ENCODE measurements at regions not wholly inside any gene's neighbourhood (a gene's known extent, or its start where the extent isn't known, plus 50 kb on each side); places are given as distances from the start of the nearest gene placed in this dataset.

DNA sequence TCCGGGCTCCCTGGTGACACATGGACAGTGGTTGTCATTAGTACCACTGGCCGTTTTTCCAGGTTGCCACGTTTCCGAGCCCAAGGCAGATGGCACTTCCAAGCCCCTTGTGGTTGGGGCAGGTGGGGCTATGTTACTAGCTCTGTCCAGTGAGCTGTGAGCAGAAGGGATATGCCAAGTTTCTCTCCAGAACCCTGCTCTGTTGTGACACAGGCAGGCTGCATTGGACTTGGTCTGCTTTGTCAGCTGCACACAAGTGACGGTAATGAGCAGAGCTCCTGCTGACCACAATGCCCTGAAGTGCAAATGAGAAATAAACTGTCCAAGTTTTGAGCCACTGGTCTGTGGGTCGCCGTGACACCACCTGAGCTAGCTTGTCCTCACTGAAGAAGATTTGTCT lies 118.8 kb downstream of the GYPC start:
- Histone ChIP-seq H3K9ac (ENCODE audit: low read length) (no peak overlapping the region), H3K36me3 (ENCODE audit: control insufficient read depth, insufficient read depth, low read length) (no peaks in the 10 kb centered on the region), H3K27me3 (ENCODE audit: control insufficient read depth, insufficient read depth, low read length) (peaks cover 16% of the 10 kb centered on the region), H3K9me3 (ENCODE audit: control insufficient read depth, insufficient read depth, low read depth, low read length) (no peaks in the 10 kb centered on the region), H3K4me1 (ENCODE audit: control insufficient read depth, insufficient read depth, low read length) (peaks cover 11% of the 10 kb centered on the region; the same call in 1 of the 2 replicates), H3K27ac (ENCODE audit: low read depth, low read length) (no peak overlapping the region), H3K4me3 (ENCODE audit: low read depth, low read length) (no peak overlapping the region)

DNA sequence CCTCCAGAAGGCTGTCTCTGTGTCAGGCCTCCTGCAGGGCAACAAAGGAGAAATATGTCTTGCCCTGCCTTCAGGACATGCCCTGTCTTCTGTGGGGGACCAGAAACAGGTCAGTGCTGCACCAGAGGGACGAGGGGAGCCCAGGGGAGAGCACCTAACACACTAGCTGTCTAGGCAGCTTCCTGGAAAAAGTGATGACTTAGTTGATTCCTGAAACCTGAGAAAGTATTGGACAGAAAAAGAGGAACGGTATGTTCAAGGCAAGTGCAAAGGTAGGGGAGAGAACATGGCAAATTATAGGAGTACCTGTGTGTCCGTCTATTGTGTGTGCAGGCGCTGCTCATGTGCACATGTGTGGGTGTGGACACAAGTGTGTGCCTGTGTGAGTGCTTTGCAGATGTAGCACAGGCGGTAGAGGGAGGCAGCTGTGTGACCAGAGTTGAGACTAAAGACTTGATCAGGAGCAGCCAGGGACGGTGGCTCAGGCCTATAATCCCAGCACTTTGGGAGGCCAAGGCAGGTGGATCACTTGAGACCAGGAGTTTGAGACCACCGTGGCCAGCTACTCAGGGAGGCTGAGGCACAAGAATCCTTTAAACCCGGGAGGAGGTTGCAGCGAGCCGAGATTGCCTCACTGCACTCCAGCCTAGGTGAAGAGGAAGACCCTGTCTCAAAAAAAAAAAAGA lies 119.5 kb downstream of the GYPC start:
- no peaks in the 10 kb centered on the region for H3K9me3 ChIP-seq (ENCODE audit: control insufficient read depth, insufficient read depth, low read depth, low read length)
- H3K9ac ChIP-seq (ENCODE audit: low read length): no peak overlapping the region
- H3K4me1 ChIP-seq (ENCODE audit: control insufficient read depth, insufficient read depth, low read length): peaks cover 11% of the 10 kb centered on the region; the same call in 1 of the 2 replicates
- H3K27me3 ChIP-seq (ENCODE audit: control insufficient read depth, insufficient read depth, low read length): peaks cover 16% of the 10 kb centered on the region
- no peak overlapping the region for H3K27ac ChIP-seq (ENCODE audit: low read depth, low read length)
- no peak overlapping the region for H3K4me3 ChIP-seq (ENCODE audit: low read depth, low read length)
- H3K36me3 ChIP-seq (ENCODE audit: control insufficient read depth, insufficient read depth, low read length): no peaks in the 10 kb centered on the region

DNA sequence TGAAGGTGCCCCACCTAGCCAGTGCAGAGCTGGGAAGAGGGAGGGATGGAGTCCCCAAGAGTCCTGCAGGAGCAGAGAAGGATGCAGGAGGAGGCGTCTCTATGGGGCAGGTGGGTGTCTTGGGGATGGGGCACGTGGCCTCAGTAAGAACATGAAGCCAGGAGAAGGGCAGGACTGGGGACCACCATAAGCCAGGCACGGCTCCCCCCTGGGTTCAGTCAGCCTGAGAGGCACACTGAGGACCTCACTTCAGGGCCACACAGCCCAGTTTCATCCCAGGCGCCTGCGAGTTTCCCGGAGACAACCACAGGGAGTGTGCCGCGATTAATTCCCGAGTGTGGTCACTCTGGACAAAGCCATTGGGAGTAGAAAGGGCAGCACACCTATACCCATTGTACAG lies 120.3 kb downstream of the GYPC start:
- peaks cover 11% of the 10 kb centered on the region; the same call in 1 of the 2 replicates for H3K4me1 ChIP-seq (ENCODE audit: control insufficient read depth, insufficient read depth, low read length)
- no peaks in the 10 kb centered on the region for H3K9me3 ChIP-seq (ENCODE audit: control insufficient read depth, insufficient read depth, low read depth, low read length)
- H3K9ac ChIP-seq (ENCODE audit: low read length): no peak overlapping the region
- H3K27me3 ChIP-seq (ENCODE audit: control insufficient read depth, insufficient read depth, low read length): peaks cover 16% of the 10 kb centered on the region
- no peaks in the 10 kb centered on the region for H3K36me3 ChIP-seq (ENCODE audit: control insufficient read depth, insufficient read depth, low read length)
- H3K27ac ChIP-seq (ENCODE audit: low read depth, low read length): no peak overlapping the region
- H3K4me3 ChIP-seq (ENCODE audit: low read depth, low read length): peak overlapping the region; percentile 76

DNA sequence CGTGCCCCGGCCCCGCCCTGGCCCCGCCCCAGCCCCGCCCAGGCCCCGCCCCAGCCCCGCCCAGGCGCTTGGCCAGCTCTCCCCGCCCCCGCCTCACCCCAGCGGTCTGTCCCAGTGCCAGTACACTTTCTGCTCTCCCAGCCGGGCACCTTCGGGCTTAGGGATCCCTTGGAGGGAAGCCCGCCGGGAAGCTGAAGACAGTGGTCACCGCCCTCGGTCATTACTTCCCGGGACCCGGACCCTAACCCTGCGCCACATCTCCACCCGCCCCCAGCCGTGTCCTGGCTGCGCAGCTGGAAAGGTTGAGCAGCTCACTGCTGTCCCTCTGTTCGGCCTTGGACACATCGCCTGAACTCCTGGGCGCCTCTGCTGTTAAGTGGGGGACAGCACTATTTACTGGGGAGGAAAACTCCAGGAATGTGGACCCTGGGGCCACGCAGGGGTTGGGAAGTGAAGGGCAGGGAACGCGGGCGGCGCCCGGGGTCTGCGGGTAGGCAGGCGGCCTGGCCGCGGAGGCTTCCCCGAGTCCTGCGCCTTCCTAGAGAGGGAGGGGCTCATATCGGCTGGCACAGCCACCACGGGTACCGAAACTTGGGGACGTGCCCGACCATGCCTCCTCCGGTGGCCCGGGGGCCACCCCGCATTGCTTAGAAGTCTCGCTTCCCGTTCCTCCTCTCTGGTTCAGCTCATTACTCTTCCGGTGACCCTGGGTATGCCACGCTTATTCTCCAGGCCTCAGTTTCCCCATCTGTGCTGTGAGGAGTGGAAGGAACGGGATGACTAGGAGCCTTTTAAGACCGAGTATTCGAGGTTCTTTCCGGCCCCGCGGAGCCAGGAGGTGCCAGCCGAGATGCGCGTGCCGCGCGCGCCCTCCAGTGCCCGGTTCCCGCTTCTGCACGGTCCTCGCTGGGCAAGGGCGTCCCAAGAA lies 121.0 kb downstream of the GYPC start:
- H3K9ac ChIP-seq (ENCODE audit: low read length): peak overlapping the region; percentile 86
- H3K27ac ChIP-seq (ENCODE audit: low read depth, low read length): no peak overlapping the region; the same call in 1 of the 2 replicates
- H3K4me3 ChIP-seq (ENCODE audit: low read depth, low read length): peak overlapping the region; percentile 76
- no peaks in the 10 kb centered on the region for H3K9me3 ChIP-seq (ENCODE audit: control insufficient read depth, insufficient read depth, low read depth, low read length)
- peaks cover 16% of the 10 kb centered on the region for H3K27me3 ChIP-seq (ENCODE audit: control insufficient read depth, insufficient read depth, low read length)
- H3K4me1 ChIP-seq (ENCODE audit: control insufficient read depth, insufficient read depth, low read length): peaks cover 11% of the 10 kb centered on the region; the same call in 1 of the 2 replicates
- H3K36me3 ChIP-seq (ENCODE audit: control insufficient read depth, insufficient read depth, low read length): no peaks in the 10 kb centered on the region

DNA sequence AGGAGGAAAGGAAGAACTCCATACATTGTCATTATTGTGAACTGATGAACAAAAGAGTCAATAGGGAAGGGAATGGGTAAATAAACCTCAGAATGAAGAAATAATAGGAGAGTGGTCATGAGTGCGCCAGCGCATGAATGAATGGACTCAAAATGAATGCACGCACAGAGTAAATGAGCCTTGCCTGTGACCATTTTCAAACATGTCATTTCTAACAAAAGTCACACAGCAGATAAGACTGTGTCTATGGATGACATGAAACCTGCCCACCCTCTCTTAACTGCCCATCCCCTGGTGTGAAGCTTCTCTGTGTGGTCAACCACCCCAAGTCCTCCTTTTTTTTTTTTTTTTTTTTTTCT lies 121.1 kb upstream of the TEX51 start:
- Histone ChIP-seq H3K27ac (ENCODE audit: low read depth, low read length) (no peak overlapping the region), H3K9ac (ENCODE audit: low read length) (no peak overlapping the region), H3K4me3 (ENCODE audit: low read depth, low read length) (peak overlapping the region; percentile 76; the same call in 1 of the 2 replicates), H3K27me3 (ENCODE audit: control insufficient read depth, insufficient read depth, low read length) (peaks cover 16% of the 10 kb centered on the region), H3K36me3 (ENCODE audit: control insufficient read depth, insufficient read depth, low read length) (no peaks in the 10 kb centered on the region), H3K4me1 (ENCODE audit: control insufficient read depth, insufficient read depth, low read length) (peaks cover 11% of the 10 kb centered on the region; the same call in 1 of the 2 replicates), H3K9me3 (ENCODE audit: control insufficient read depth, insufficient read depth, low read depth, low read length) (no peaks in the 10 kb centered on the region)

DNA sequence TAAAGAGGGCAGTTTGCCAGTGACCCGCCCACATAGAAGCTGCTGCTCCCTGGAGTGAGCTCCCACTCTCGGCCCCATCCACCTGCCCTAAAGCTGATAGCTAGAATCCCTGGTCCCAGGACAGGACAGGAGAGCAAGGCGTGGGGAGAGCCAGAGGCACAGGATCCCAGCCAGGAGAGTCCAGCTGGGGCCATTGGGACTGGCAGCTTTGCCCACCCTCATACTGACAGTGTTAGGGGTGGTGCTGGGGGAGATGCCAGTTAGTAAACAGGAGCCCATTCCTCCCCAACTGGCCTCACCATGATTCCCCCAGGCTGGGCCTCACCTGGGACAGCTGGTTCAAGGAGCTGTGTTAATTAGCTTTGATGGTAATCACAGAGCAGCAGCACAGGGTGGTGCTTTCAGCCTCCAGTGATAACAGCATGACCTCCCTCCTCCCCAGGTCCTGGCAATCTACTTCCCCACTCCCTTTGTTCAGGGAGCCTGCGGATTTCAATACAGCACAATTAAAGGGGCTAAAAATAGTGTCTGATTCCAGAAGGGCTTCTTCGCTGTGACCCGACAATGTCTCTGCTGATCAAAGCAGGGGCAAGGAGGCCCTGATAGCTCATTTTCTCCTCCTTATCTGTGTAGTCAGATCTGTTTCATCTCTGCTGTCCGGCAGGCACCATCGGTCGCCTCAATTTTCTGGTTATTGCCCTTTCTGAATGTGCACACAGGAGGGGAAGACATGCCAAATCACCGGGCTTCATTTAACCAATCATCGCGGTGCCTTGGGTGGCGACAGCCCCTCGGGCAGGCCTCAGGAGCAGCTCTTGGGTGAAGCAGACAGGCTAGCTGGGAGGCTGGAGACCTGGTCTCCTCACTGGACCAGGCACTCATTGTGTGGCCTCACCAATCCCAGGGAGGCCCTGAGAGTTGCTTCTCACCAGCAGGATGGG lies 119.9 kb upstream of the TEX51 start:
- Histone ChIP-seq H3K36me3 (ENCODE audit: control insufficient read depth, insufficient read depth, low read length) (no peaks in the 10 kb centered on the region), H3K9me3 (ENCODE audit: control insufficient read depth, insufficient read depth, low read depth, low read length) (no peaks in the 10 kb centered on the region), H3K9ac (ENCODE audit: low read length) (no peak overlapping the region), H3K27me3 (ENCODE audit: control insufficient read depth, insufficient read depth, low read length) (peaks cover 16% of the 10 kb centered on the region), H3K4me3 (ENCODE audit: low read depth, low read length) (no peak overlapping the region), H3K4me1 (ENCODE audit: control insufficient read depth, insufficient read depth, low read length) (peaks cover 11% of the 10 kb centered on the region; the same call in 1 of the 2 replicates), H3K27ac (ENCODE audit: low read depth, low read length) (no peak overlapping the region)

DNA sequence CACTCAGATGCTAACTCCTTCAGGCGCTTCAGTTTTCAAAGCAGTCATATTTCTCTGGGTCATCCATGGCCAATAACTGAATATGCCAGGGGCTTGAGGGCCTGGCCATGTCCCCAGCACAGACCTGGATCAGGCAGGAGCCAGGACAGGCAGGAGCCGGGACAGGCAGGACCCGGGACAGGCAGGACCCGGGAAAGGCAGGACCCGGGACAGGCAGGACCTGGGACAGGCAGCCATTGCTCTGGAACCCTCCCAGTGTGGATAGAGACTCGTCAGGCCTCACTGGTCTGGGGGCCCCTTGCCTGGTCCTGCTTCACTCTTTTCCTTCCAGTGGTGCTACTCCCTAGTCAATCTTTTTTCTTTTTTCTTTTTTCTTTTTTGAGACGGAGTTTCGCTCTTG lies 117.5 kb upstream of the TEX51 start:
- H3K27ac ChIP-seq (ENCODE audit: low read depth, low read length): no peak overlapping the region

DNA sequence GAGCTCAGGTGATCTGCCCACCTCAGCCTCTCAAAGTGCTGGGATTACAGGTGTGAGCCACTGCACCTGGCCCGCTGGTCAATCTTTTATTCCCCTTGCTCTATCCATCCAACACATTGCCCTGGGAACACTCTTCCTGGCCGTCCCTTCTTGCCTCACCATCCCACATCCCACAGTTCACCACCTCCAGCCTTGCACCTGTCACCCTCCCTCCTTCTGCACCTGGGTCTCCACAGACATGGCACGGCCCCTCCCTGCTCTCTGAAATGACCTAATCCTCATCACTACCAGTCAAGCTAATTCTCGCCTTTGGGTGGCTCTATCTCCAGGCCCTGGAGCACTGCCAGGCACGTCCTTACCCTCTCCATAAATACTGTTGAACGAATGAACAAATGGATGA lies 116.9 kb upstream of the TEX51 start:
- Histone ChIP-seq H3K4me1 (ENCODE audit: control insufficient read depth, insufficient read depth, low read length) (peaks cover 11% of the 10 kb centered on the region; the same call in 1 of the 2 replicates), H3K4me3 (ENCODE audit: low read depth, low read length) (no peak overlapping the region), H3K36me3 (ENCODE audit: control insufficient read depth, insufficient read depth, low read length) (no peaks in the 10 kb centered on the region), H3K27me3 (ENCODE audit: control insufficient read depth, insufficient read depth, low read length) (no peaks in the 10 kb centered on the region), H3K27ac (ENCODE audit: low read depth, low read length) (no peak overlapping the region), H3K9me3 (ENCODE audit: control insufficient read depth, insufficient read depth, low read depth, low read length) (no peaks in the 10 kb centered on the region), H3K9ac (ENCODE audit: low read length) (no peak overlapping the region)

More for the DNA sequence above, 117.5 kb upstream of the TEX51 start:
- no peak overlapping the region for H3K4me3 ChIP-seq (ENCODE audit: low read depth, low read length)
- peaks cover 2% of the 10 kb centered on the region for H3K27me3 ChIP-seq (ENCODE audit: control insufficient read depth, insufficient read depth, low read length)
- peaks cover 11% of the 10 kb centered on the region; the same call in 1 of the 2 replicates for H3K4me1 ChIP-seq (ENCODE audit: control insufficient read depth, insufficient read depth, low read length)
- no peaks in the 10 kb centered on the region for H3K9me3 ChIP-seq (ENCODE audit: control insufficient read depth, insufficient read depth, low read depth, low read length)
- no peak overlapping the region for H3K9ac ChIP-seq (ENCODE audit: low read length)
- H3K36me3 ChIP-seq (ENCODE audit: control insufficient read depth, insufficient read depth, low read length): no peaks in the 10 kb centered on the region

DNA sequence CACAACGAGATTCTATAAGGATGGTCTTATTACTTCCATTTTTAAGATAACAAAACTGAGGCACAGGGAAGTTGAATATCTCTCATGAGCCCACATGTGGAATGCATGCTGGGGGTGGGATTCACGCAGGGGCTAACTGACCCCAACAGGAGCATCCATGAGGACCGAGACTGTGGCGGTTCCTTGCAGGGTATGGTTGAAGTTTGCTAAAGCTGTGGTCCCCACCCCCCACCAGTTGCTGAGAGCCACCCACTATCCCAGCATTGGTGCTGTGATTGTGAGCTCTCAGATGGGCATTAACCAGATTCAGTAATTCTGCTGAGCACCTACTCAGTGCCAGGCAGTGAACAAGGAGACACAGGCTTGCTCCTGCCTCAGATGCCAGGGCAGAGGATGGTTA lies 116.0 kb upstream of the TEX51 start:
- Histone ChIP-seq H3K27me3 (ENCODE audit: control insufficient read depth, insufficient read depth, low read length) (no peaks in the 10 kb centered on the region), H3K4me3 (ENCODE audit: low read depth, low read length) (no peak overlapping the region), H3K9me3 (ENCODE audit: control insufficient read depth, insufficient read depth, low read depth, low read length) (no peaks in the 10 kb centered on the region), H3K36me3 (ENCODE audit: control insufficient read depth, insufficient read depth, low read length) (no peaks in the 10 kb centered on the region), H3K9ac (ENCODE audit: low read length) (no peak overlapping the region), H3K27ac (ENCODE audit: low read depth, low read length) (no peak overlapping the region), H3K4me1 (ENCODE audit: control insufficient read depth, insufficient read depth, low read length) (peaks cover 11% of the 10 kb centered on the region; the same call in 1 of the 2 replicates)

DNA sequence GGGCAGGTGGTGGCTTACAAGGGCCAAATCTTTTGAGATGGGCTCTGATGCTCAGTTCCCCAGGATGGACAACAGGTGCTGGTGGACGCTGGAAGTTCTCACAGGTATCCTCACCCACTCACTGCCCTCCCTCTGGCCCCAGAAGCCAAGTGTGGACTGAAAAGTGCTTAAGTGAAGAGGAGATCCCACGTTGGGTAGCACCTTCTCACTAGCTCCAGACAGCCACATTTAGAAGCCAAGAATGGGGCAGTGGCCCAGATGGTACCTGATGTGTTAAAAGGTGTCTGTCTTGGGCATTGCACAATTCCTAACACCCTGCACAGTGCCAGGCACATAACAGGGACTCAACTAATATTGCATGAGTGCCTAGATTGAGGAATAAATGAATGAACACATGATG lies 115.3 kb upstream of the TEX51 start:
- H3K27me3 ChIP-seq (ENCODE audit: control insufficient read depth, insufficient read depth, low read length): no peaks in the 10 kb centered on the region
- H3K9ac ChIP-seq (ENCODE audit: low read length): no peak overlapping the region
- H3K4me3 ChIP-seq (ENCODE audit: low read depth, low read length): no peak overlapping the region
- no peaks in the 10 kb centered on the region for H3K9me3 ChIP-seq (ENCODE audit: control insufficient read depth, insufficient read depth, low read depth, low read length)
- no peak overlapping the region for H3K27ac ChIP-seq (ENCODE audit: low read depth, low read length)
- H3K4me1 ChIP-seq (ENCODE audit: control insufficient read depth, insufficient read depth, low read length): peaks cover 9% of the 10 kb centered on the region; the same call in 1 of the 2 replicates
- H3K36me3 ChIP-seq (ENCODE audit: control insufficient read depth, insufficient read depth, low read length): no peaks in the 10 kb centered on the region
